Trophoblast cell (in vitro differentiated cells and primary cell): ENCODE measurements at regions not wholly inside any gene's neighbourhood (a gene's known extent, or its start where the extent isn't known, plus 50 kb on each side); places are given as distances from the start of the nearest gene placed in this dataset.

Source experiments
- DNase-seq, 2 donors: peaks; one replicate each; pipeline ENCODE4 v3.0.0-alpha.2; 2016
- H2AFZ ChIP-seq: 2 replicates; pipeline ENCODE4 v1.6.1; 2013; ENCODE audit warnings: low read length, moderate library complexity, mild to moderate bottlenecking; ENCODE audit not compliant: insufficient read depth, poor library complexity
- H2AK5ac ChIP-seq: 2 replicates; pipeline ENCODE4 v1.6.1; 2013; ENCODE audit warnings: mild to moderate bottlenecking, low read length
- H2BK120ac ChIP-seq: 2 replicates; pipeline ENCODE4 v1.6.1; 2013; ENCODE audit warnings: low read length, mild to moderate bottlenecking, moderate library complexity; ENCODE audit not compliant: insufficient read depth, poor library complexity
- H2BK12ac ChIP-seq: 2 replicates; pipeline ENCODE4 v1.6.1; 2013; ENCODE audit warnings: mild to moderate bottlenecking, low read length, moderate library complexity
- H2BK5ac ChIP-seq: 2 replicates; pipeline ENCODE4 v1.6.1; 2013; ENCODE audit warnings: low read length, low read depth, moderate library complexity, mild to moderate bottlenecking; ENCODE audit not compliant: poor library complexity
- H3K14ac ChIP-seq: 2 replicates; pipeline ENCODE4 v1.6.1; 2013; ENCODE audit warnings: mild to moderate bottlenecking, low read length
- H3K18ac ChIP-seq: 2 replicates; pipeline ENCODE4 v1.6.1; 2013; ENCODE audit warnings: mild to moderate bottlenecking, low read length
- H3K23ac ChIP-seq: 2 replicates; pipeline ENCODE4 v1.6.1; 2013; ENCODE audit warnings: low read length
- H3K27ac ChIP-seq: 2 replicates; pipeline ENCODE4 v1.5.1; 2013; ENCODE audit warnings: low read depth, mild to moderate bottlenecking, inconsistent platforms, low read length, moderate library complexity
- H3K27me3 ChIP-seq: 2 replicates; pipeline ENCODE4 v1.6.1; 2013; ENCODE audit warnings: inconsistent platforms, mild to moderate bottlenecking, low read length, moderate library complexity; ENCODE audit not compliant: insufficient read depth
- H3K36me3 ChIP-seq, 2 experiments: 1 replicate in 1 of 2; 2 replicates in 1 of 2; pipeline ENCODE4 v1.6.1; 2013; ENCODE audit warnings: low read length in 2 of 2, mild to moderate bottlenecking in 2 of 2, moderate library complexity in 1 of 2; ENCODE audit not compliant: insufficient read depth in 2 of 2, control insufficient read depth in 1 of 2
- H3K4ac ChIP-seq: 2 replicates; pipeline ENCODE4 v1.6.1; 2013; ENCODE audit warnings: low read depth, mild to moderate bottlenecking, low read length, moderate library complexity
- H3K4me1 ChIP-seq, 2 experiments: 1 replicate in 1 of 2; 2 replicates in 1 of 2; pipeline ENCODE4 v1.6.1; 2013; ENCODE audit warnings: low read length in 2 of 2, mild to moderate bottlenecking in 2 of 2, moderate library complexity in 1 of 2; ENCODE audit not compliant: insufficient read depth in 2 of 2, control insufficient read depth in 1 of 2
- H3K4me2 ChIP-seq: 2 replicates; pipeline ENCODE4 v1.6.1; 2013; ENCODE audit warnings: inconsistent platforms, mild to moderate bottlenecking, low read length, moderate library complexity
- H3K4me3 ChIP-seq: 2 replicates; pipeline ENCODE4 v1.5.1; 2013; ENCODE audit warnings: mild to moderate bottlenecking, low read depth, low read length, inconsistent platforms
- H3K79me1 ChIP-seq: one replicate; pipeline ENCODE4 v1.6.1; 2013; ENCODE audit warnings: low read length
- H3K79me2 ChIP-seq: 2 replicates; pipeline ENCODE4 v1.6.1; 2013; ENCODE audit warnings: low read length, mild to moderate bottlenecking; ENCODE audit not compliant: control insufficient read depth, insufficient read depth, poor library complexity
- H3K9ac ChIP-seq: 2 replicates; pipeline ENCODE4 v1.6.1; 2013; ENCODE audit warnings: mild to moderate bottlenecking, low read length
- H3K9me3 ChIP-seq: 2 replicates; pipeline ENCODE4 v1.6.1; 2013; ENCODE audit warnings: low read depth, mild to moderate bottlenecking, control low read depth, inconsistent platforms, low read length; ENCODE audit not compliant: insufficient read depth
- H4K12ac ChIP-seq: 2 replicates; pipeline ENCODE4 v1.6.1; 2013; ENCODE audit warnings: low read depth, mild to moderate bottlenecking, low read length, moderate library complexity
- H4K8ac ChIP-seq: 2 replicates; pipeline ENCODE4 v1.6.1; 2013; ENCODE audit warnings: low read depth, mild to moderate bottlenecking, low read length, moderate library complexity
- H4K91ac ChIP-seq: one replicate; pipeline ENCODE4 v1.6.1; 2013; ENCODE audit warnings: low read depth, mild to moderate bottlenecking, low read length, moderate library complexity
- WGBS: extraction: QIAGEN DNeasy Blood & Tissue Kit; methylation state at CpG from one replicate; pipeline ENCODE4 v1.1.7; 2013; ENCODE audit warnings: missing lambda C conversion rate; ENCODE audit not compliant: insufficient read length, insufficient coverage; ENCODE audit errors: extremely low coverage; 5-methylcytosine and 5-hydroxymethylcytosine counted together

GRCh38 chr15:79678032-79678701 is 218.6 kb downstream of the MTHFS start:
- H3K4me2 ChIP-seq = no peak overlapping the region
- WGBS = no CpG with 5 or more reads among the region's 1 CpG
- H3K79me1 ChIP-seq = no peaks in the 10 kb centered on the region
- H2AFZ ChIP-seq = no peak overlapping the region
- no peak for DNase-seq
- H3K4ac ChIP-seq = no peak overlapping the region
- H3K79me2 ChIP-seq = no peaks in the 10 kb centered on the region
- H3K18ac ChIP-seq = no peak overlapping the region
- no peak overlapping the region for H2BK5ac ChIP-seq
- H3K27me3 ChIP-seq = no peaks in the 10 kb centered on the region
- peaks cover 0 to 3% of the 10 kb centered on the region in 2 experiments for H3K4me1 ChIP-seq
- no peak overlapping the region for H4K12ac ChIP-seq
- no peak overlapping the region for H2BK12ac ChIP-seq
- H3K14ac ChIP-seq = no peak overlapping the region
- no peak overlapping the region for H2AK5ac ChIP-seq
- H3K9me3 ChIP-seq = no peaks in the 10 kb centered on the region
- no peak overlapping the region for H4K91ac ChIP-seq
- no peak overlapping the region for H2BK120ac ChIP-seq
- H3K23ac ChIP-seq = no peak overlapping the region
- H4K8ac ChIP-seq = no peak overlapping the region
- H3K36me3 ChIP-seq = no peaks in the 10 kb centered on the region
- no peak overlapping the region for H3K4me3 ChIP-seq
- no peak overlapping the region for H3K9ac ChIP-seq
- H3K27ac ChIP-seq = no peak overlapping the region

DNA sequence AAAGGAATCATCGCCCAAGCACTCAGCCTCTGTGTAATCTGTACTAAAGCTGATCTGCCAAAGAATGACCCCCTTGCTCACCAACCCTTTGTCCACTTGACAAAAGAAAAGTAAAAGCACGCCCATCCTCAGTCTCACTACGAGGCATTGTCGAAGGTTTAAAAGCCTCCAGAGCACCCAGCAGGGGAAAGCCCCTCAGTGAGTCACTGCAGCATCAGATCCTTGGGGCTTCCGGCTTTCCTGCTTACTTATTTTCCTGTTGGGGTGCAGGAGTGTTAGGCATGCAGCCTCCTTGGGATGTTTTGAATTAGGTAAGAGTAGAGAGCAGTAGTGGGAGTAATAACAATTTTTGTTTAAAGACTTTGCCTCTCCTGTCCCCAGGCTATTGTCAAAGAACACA is 216.1 kb downstream of the MTHFS start:
- H3K79me1 ChIP-seq = no peaks in the 10 kb centered on the region
- H3K79me2 ChIP-seq = no peaks in the 10 kb centered on the region
- no peak overlapping the region for H3K14ac ChIP-seq
- no peaks in the 10 kb centered on the region for H3K9me3 ChIP-seq
- H3K4me2 ChIP-seq = no peak overlapping the region
- no peak overlapping the region for H4K91ac ChIP-seq
- no peak overlapping the region for H2BK120ac ChIP-seq
- no peak for DNase-seq
- no peak overlapping the region for H2AK5ac ChIP-seq
- H3K27ac ChIP-seq = no peak overlapping the region
- no peak overlapping the region for H3K4me3 ChIP-seq
- H3K4ac ChIP-seq = no peak overlapping the region
- no peak overlapping the region for H2BK5ac ChIP-seq
- no peak overlapping the region for H3K18ac ChIP-seq
- no peak overlapping the region for H4K8ac ChIP-seq
- no peak overlapping the region for H3K9ac ChIP-seq
- no peaks in the 10 kb centered on the region for H3K27me3 ChIP-seq
- WGBS = no CpG with 5 or more reads among the region's 5 CpGs
- no peaks in the 10 kb centered on the region for H3K36me3 ChIP-seq
- no peak overlapping the region for H3K23ac ChIP-seq
- H2BK12ac ChIP-seq = no peak overlapping the region
- no peak overlapping the region for H2AFZ ChIP-seq
- H4K12ac ChIP-seq = no peak overlapping the region
- H3K4me1 ChIP-seq = peaks cover 0 to 3% of the 10 kb centered on the region in 2 experiments

DNA sequence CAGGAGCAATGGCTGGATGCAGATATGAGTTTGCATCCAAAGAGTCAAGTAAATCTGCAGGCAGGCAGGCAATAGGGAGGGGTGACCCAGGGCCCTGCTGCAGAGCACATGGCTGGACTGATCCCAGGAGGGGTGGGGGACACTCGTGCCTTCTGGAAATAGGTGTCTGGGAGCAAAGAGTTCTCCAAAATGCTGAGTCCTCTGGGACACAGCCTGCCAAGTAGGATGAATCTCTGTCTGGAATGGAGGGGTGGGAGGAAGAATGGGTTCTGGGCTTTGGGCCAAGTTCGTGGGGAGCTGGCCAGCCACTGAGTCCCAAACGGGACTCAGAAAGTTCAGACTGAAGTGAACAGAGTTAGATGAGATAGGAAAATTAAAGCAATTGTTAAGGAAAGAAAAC is 214.5 kb downstream of the MTHFS start:
- H2AFZ ChIP-seq = no peak overlapping the region
- WGBS = no CpG with 5 or more reads among the region's 3 CpGs
- H3K4me3 ChIP-seq = no peak overlapping the region
- H3K79me2 ChIP-seq = no peaks in the 10 kb centered on the region
- no peak overlapping the region for H3K14ac ChIP-seq
- no peak overlapping the region for H3K9ac ChIP-seq
- no peak overlapping the region for H2BK120ac ChIP-seq
- no peaks in the 10 kb centered on the region for H3K9me3 ChIP-seq
- H4K91ac ChIP-seq = no peak overlapping the region
- no peak overlapping the region for H3K4ac ChIP-seq
- H3K36me3 ChIP-seq = no peaks in the 10 kb centered on the region
- H3K4me1 ChIP-seq = peaks cover 0 to 3% of the 10 kb centered on the region in 2 experiments
- DNase-seq = no peak
- H3K23ac ChIP-seq = no peak overlapping the region
- no peak overlapping the region for H2AK5ac ChIP-seq
- no peak overlapping the region for H4K8ac ChIP-seq
- no peak overlapping the region for H2BK5ac ChIP-seq
- H3K27ac ChIP-seq = no peak overlapping the region
- no peak overlapping the region for H3K18ac ChIP-seq
- no peaks in the 10 kb centered on the region for H3K79me1 ChIP-seq
- no peak overlapping the region for H3K4me2 ChIP-seq
- no peak overlapping the region for H2BK12ac ChIP-seq
- no peaks in the 10 kb centered on the region for H3K27me3 ChIP-seq
- no peak overlapping the region for H4K12ac ChIP-seq

- H3K14ac ChIP-seq = no peak overlapping the region
- no peak overlapping the region for H2BK120ac ChIP-seq
- no peaks in the 10 kb centered on the region for H3K36me3 ChIP-seq
- H3K27ac ChIP-seq = no peak overlapping the region
- H4K12ac ChIP-seq = no peak overlapping the region
- H3K9ac ChIP-seq = no peak overlapping the region
- no peak overlapping the region for H2AFZ ChIP-seq
- H2AK5ac ChIP-seq = no peak overlapping the region
- H3K9me3 ChIP-seq = no peaks in the 10 kb centered on the region
- no peak for DNase-seq
- no peak overlapping the region for H3K4me2 ChIP-seq
- peaks cover 0 to 3% of the 10 kb centered on the region in 2 experiments for H3K4me1 ChIP-seq
- H4K8ac ChIP-seq = no peak overlapping the region
- H3K27me3 ChIP-seq = no peaks in the 10 kb centered on the region
- H4K91ac ChIP-seq = no peak overlapping the region
- no peak overlapping the region for H3K23ac ChIP-seq
- no peak overlapping the region for H2BK12ac ChIP-seq
- WGBS = no CpG with 5 or more reads among the region's 4 CpGs
- H3K18ac ChIP-seq = no peak overlapping the region
- no peak overlapping the region for H3K4me3 ChIP-seq
- H2BK5ac ChIP-seq = no peak overlapping the region
- H3K79me1 ChIP-seq = no peaks in the 10 kb centered on the region
- H3K79me2 ChIP-seq = no peaks in the 10 kb centered on the region
- no peak overlapping the region for H3K4ac ChIP-seq
These were observed 213.9 kb downstream of the MTHFS start for GRCh38 chr15:79682851-79683288.
